ENCODE measurements at regions not wholly inside any gene's neighbourhood (a gene's known extent, or its start where the extent isn't known, plus 50 kb on each side); places are given as distances from the start of the nearest gene placed in this dataset.

GRCh38 chr14:76607510-76607909 lies 153.8 kb upstream of the VASH1 start:
- dilution Hi-C loops (cut with MboI; ENCODE audit: extremely low pct_ligation_motif_present, low sequenced_read_pairs), result no loop called here
- H3K9me1 ChIP-seq (replicated peaks; ENCODE audit: control insufficient read depth, extremely low read depth, insufficient read depth, low read length), result no peaks in the 10 kb centered on the region
- no peak overlapping the region for H3K9ac ChIP-seq (replicated peaks; ENCODE audit: extremely low read depth, insufficient read depth, low read length)
- no peak overlapping the region for H3K4me3 ChIP-seq (replicated peaks in 1 of 3; ENCODE audit: insufficient read depth in 1 of 3, low read depth in 1 of 3, low read length in 3 of 3)
- TF ChIP-seq POLR2AphosphoS5 (IDR thresholded peaks at IDR 0.05; ENCODE audit: insufficient read depth, low read depth, low read length), result no peak
- no peak for TF ChIP-seq FOS (IDR thresholded peaks at IDR 0.05; ENCODE audit: borderline replicate concordance, insufficient read depth, low read length)
- TF ChIP-seq EZH2 (IDR thresholded peaks at IDR 0.05; ENCODE audit: borderline replicate concordance, low read depth, low read length, severe bottlenecking), result no peak
- no peak for TF ChIP-seq JUN (IDR thresholded peaks at IDR 0.05; ENCODE audit: borderline replicate concordance, insufficient read depth, insufficient read length, low read depth)
- no peak for TF ChIP-seq CTCF (IDR thresholded peaks at IDR 0.05; ENCODE audit: extremely low read depth in 1 of 2, insufficient read depth in 1 of 2, low read depth in 1 of 2, low read length in 2 of 2)
- TF ChIP-seq MYC (IDR thresholded peaks at IDR 0.05; ENCODE audit: low read depth, low read length), result no peak
- TF ChIP-seq GATA2 (IDR thresholded peaks at IDR 0.05; ENCODE audit: insufficient read depth, insufficient read length, low read depth, low read length), result no peak
- TF ChIP-seq POLR2A (IDR thresholded peaks at IDR 0.05; ENCODE audit: low read depth, low read length), result no peak
- no peak for TF ChIP-seq MAX (IDR thresholded peaks at IDR 0.05; ENCODE audit: insufficient read depth, insufficient read length)
- POLR2A ChIA-PET, result no interaction called here
- H3K27ac ChIP-seq (ENCODE audit: insufficient read depth, low read depth, low read length), result no peak overlapping the region
- DNase-seq (ENCODE audit: low read depth, low spot score) (no peak), FAIRE-seq (no peak)
- CTCF ChIA-PET, result no interaction called here
- BruUV-seq (replicated peaks), result no TSS peak
- no peaks in the 10 kb centered on the region for H4K20me1 ChIP-seq (replicated peaks; ENCODE audit: control insufficient read depth, extremely low read depth, insufficient read depth, low read length)
- no peaks in the 10 kb centered on the region for H3K9me3 ChIP-seq (replicated peaks; ENCODE audit: control insufficient read depth, insufficient read depth, low read length)
- no peaks in the 10 kb centered on the region for H3K4me1 ChIP-seq (ENCODE audit: control insufficient read depth, extremely low read depth, insufficient read depth, low read length)
- H2AFZ ChIP-seq (ENCODE audit: low read depth, low read length), result no peak overlapping the region
- no peaks in the 10 kb centered on the region for H3K27me3 ChIP-seq (ENCODE audit: control insufficient read depth in 2 of 2, insufficient read depth in 2 of 2, low read length in 2 of 2)
- no peaks in the 10 kb centered on the region for H3K79me2 ChIP-seq (ENCODE audit: control insufficient read depth, insufficient read depth, low read length)
- no peaks in the 10 kb centered on the region for H3K36me3 ChIP-seq (ENCODE audit: control insufficient read depth in 2 of 2, extremely low read depth in 1 of 2, insufficient read depth in 2 of 2, low read length in 2 of 2)
- intact Hi-C loops (cut with micrococcal nuclease), result no loop called here
- H3K4me2 ChIP-seq (ENCODE audit: insufficient read depth, low read length), result no peak overlapping the region
